IMR-90 (cell line): ENCODE measurements at regions not wholly inside any gene's neighbourhood (a gene's known extent, or its start where the extent isn't known, plus 50 kb on each side); places are given as distances from the start of the nearest gene placed in this dataset.

Experiments
- CTCF ChIP-seq: conservative IDR thresholded peaks from 2 replicates; pipeline ENCODE4 v1.5.1; 2012; ENCODE audit warnings: mild to moderate bottlenecking, low read depth, low read length, improper control_type of control experiment
- FOS ChIP-seq: fragments of 150-350 bp; IDR thresholded peaks from 2 replicates; pipeline ENCODE4 v1.6.1; 2016; ENCODE audit warnings: low read depth, low read length
- POLR2A ChIP-seq: IDR thresholded peaks from 2 replicates; pipeline ENCODE4 v1.6.1; 2012; ENCODE audit warnings: mild to moderate bottlenecking, low read depth, low read length
- RAD21 ChIP-seq: IDR thresholded peaks from 2 replicates; pipeline ENCODE4 v1.6.1; 2012; ENCODE audit warnings: low read length, improper control_type of control experiment
- RCOR1 ChIP-seq: IDR thresholded peaks from 2 replicates; pipeline ENCODE4 v1.6.1; 2012; ENCODE audit warnings: mild to moderate bottlenecking, low read length, improper control_type of control experiment; ENCODE audit not compliant: insufficient replicate concordance
- SMC3 ChIP-seq: fragments of 150-350 bp; IDR thresholded peaks from 2 replicates; pipeline ENCODE4 v1.6.1; 2016; ENCODE audit warnings: low read depth, mild to moderate bottlenecking, antibody characterized with exemption, low read length, moderate library complexity
- TF ChIP-seq, protein P1 (sequence below): fragments of 150-350 bp; IDR thresholded peaks from 2 replicates; pipeline ENCODE4 v1.6.1; 2017; ENCODE audit warnings: mild to moderate bottlenecking, antibody characterized with exemption, low read length, low read depth

DNA sequence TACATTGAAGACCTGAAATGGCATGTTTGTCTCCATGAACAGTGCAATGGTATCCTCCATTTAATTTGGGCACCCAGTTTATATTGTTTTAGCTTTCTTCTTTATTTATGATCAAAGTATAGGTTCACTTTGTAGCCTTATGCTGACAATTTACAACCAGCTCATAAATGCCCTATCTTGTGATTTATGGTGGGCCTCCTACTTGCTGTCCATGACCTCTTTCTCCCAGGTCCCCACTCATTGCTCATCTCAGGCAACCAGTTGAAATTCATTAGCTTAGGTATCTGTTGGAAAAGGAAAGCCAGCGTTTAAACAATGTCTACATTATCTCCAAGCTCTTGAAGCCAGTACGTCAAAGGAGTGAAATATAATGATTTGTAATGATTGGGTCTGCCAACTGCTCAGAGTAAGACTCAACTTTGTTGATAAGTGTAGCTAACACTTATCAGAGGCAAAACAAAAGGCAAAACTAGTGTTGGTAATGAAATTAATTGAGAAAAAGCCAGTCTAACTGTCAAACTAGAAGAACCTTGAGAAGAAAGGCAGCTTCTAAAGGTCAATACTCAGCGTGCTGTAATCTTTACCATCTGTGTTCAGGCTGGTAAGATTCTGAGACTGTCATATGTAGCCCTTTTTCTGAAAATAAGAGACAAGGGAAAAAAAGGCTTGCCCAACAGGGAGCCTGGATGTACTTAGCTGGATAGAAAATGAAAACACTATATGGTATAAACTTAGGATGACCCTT lies 695.9 kb downstream of the EPHA4 start:
- TF ChIP-seq FOS (no peak), CTCF (no peak), RCOR1 (no peak), POLR2A (no peak), SMC3 (no peak), RAD21 (no peak)
- TF ChIP-seq, protein P1, sequence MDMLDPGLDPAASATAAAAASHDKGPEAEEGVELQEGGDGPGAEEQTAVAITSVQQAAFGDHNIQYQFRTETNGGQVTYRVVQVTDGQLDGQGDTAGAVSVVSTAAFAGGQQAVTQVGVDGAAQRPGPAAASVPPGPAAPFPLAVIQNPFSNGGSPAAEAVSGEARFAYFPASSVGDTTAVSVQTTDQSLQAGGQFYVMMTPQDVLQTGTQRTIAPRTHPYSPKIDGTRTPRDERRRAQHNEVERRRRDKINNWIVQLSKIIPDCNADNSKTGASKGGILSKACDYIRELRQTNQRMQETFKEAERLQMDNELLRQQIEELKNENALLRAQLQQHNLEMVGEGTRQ, result no peak
